ENCODE measurements at regions not wholly inside any gene's neighbourhood (a gene's known extent, or its start where the extent isn't known, plus 50 kb on each side); places are given as distances from the start of the nearest gene placed in this dataset.

DNA sequence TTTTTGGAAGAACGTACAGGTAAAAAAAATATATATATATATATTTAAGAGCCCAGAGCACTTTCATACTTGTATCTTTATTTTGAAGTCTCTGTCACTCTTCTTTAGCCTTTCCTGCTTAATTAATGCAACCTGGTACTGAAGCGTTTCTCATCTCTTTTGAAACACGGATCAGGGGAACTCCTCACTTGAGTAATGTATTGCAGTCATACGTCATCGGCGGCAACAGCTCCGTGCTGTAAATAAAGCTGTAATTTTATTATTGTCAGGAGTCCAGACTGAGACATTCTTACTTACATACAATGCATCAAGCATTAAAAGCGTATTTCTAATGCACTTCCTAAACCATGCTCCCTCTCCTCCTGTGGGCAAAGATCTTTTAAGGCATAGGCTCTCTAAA is 514.7 kb downstream of the SOX11 start:
- TF ChIP-seq POLR2A (IDR thresholded peaks at IDR 0.05; ENCODE audit: low read length) (no peak), GATA1 (IDR thresholded peaks at IDR 0.05; ENCODE audit: low read depth, low read length) (no peak)
